ENCODE measurements at regions not wholly inside any gene's neighbourhood (a gene's known extent, or its start where the extent isn't known, plus 50 kb on each side); places are given as distances from the start of the nearest gene placed in this dataset.
"Not testable (repeated sequence)": the region's sequence is repeated elsewhere in the genome, so short reads cannot be mapped to it uniquely, and the experiment has no call there.

DNA sequence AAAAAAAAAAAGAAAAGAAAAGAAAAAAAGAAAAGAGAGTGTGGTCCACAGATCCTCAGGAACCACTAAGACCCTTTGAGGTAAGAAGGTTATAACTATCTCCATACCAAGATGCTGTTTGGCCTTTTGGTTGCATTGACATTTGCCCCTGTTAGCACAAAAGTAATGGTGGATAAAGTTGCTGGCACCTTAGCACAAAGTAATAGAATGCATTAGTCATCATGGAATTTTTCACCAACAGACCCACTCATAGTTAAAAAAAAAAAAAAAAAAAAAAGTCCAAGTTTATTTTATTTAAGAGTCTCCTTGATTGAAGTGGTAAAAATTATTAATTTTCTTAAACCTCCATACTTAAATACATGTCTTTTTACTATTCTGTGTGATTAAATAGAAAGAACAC, 78.4 kb upstream of the RBPJ start:
- Histone ChIP-seq H3K4me1 (ENCODE audit: control insufficient read depth in 2 of 2, insufficient read depth in 1 of 2, low read depth in 1 of 2, low read length in 2 of 2) (peaks cover 11 to 12% of the 10 kb centered on the region in 2 donors), H2BK120ac (ENCODE audit: low read depth, low read length) (no peak overlapping the region), H3K79me1 (ENCODE audit: low read depth, low read length) (no peaks in the 10 kb centered on the region), H3K14ac (ENCODE audit: low read length) (no peak overlapping the region), H2BK12ac (ENCODE audit: low read length) (no peak overlapping the region), H4K8ac (ENCODE audit: low read depth, low read length) (no peak overlapping the region), H3K36me3 (replicated peaks in 1 of 2; ENCODE audit: control insufficient read depth in 2 of 2, insufficient read depth in 2 of 2, low read length in 2 of 2) (no peaks in the 10 kb centered on the region), H2AK5ac (ENCODE audit: low read depth, low read length) (no peak overlapping the region), H3K27me3 (ENCODE audit: control insufficient read depth in 3 of 3, insufficient read depth in 3 of 3, low read depth in 1 of 3, low read length in 3 of 3) (peaks cover 0 to 6% (median 0%) of the 10 kb centered on the region in 3 experiments), H2BK15ac (ENCODE audit: low read length) (no peak overlapping the region), H3K9ac (ENCODE audit: low read depth, low read length, poor library complexity) (no peak overlapping the region), H3K4ac (ENCODE audit: low read length) (no peak overlapping the region), H2BK5ac (ENCODE audit: low read length) (no peak overlapping the region), H2AFZ (ENCODE audit: low read length) (no peak overlapping the region), H3K18ac (ENCODE audit: low read length) (no peak overlapping the region), H3K4me2 (ENCODE audit: insufficient read depth, low read length, poor library complexity, severe bottlenecking) (no peak overlapping the region), H3K27ac (replicated peaks; ENCODE audit: low read length) (no peak overlapping the region), H3K9me3 (replicated peaks in 1 of 2; ENCODE audit: control insufficient read depth in 2 of 2, insufficient read depth in 1 of 2, low read depth in 1 of 2, low read length in 2 of 2) (no peaks in the 10 kb centered on the region), H3K23ac (ENCODE audit: low read depth, low read length, poor library complexity) (no peak overlapping the region), H4K91ac (ENCODE audit: low read depth, low read length, poor library complexity) (no peak overlapping the region), H3K4me3 (ENCODE audit: low read length in 2 of 2) (no peak overlapping the region)
- DNase-seq (ENCODE audit: low spot score): no peak

DNA sequence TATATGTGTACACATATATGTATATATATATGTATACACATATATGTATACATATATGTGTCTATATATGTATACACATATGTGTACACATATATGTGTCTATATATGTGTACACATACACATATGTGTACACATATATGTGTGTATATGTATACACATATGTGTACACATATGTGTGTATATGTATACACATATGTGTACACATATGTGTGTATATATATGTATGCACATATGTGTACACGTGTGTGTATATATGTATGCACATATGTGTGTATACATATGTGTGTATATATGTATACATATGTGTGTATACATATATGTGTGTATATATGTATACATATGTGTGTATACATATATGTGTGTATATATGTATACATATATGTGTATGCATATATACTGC, 76.7 kb upstream of the RBPJ start:
- H3K18ac ChIP-seq (ENCODE audit: low read length); H2AK5ac ChIP-seq (ENCODE audit: low read depth, low read length); H2AFZ ChIP-seq (ENCODE audit: low read length); H3K79me1 ChIP-seq (ENCODE audit: low read depth, low read length); H3K23ac ChIP-seq (ENCODE audit: low read depth, low read length, poor library complexity); H2BK12ac ChIP-seq (ENCODE audit: low read length); H3K4ac ChIP-seq (ENCODE audit: low read length); H3K9me3 ChIP-seq (replicated peaks in 1 of 2; ENCODE audit: control insufficient read depth in 2 of 2, insufficient read depth in 1 of 2, low read depth in 1 of 2, low read length in 2 of 2); H3K9ac ChIP-seq (ENCODE audit: low read depth, low read length, poor library complexity); H3K36me3 ChIP-seq (replicated peaks in 1 of 2; ENCODE audit: control insufficient read depth in 2 of 2, insufficient read depth in 2 of 2, low read length in 2 of 2); H2BK120ac ChIP-seq (ENCODE audit: low read depth, low read length); H3K4me1 ChIP-seq (ENCODE audit: control insufficient read depth in 2 of 2, insufficient read depth in 1 of 2, low read depth in 1 of 2, low read length in 2 of 2); DNase-seq (ENCODE audit: low spot score); H2BK15ac ChIP-seq (ENCODE audit: low read length); H2BK5ac ChIP-seq (ENCODE audit: low read length); H3K4me3 ChIP-seq (ENCODE audit: low read length in 2 of 2); H3K27me3 ChIP-seq (ENCODE audit: control insufficient read depth in 3 of 3, insufficient read depth in 3 of 3, low read depth in 1 of 3, low read length in 3 of 3); H3K4me2 ChIP-seq (ENCODE audit: insufficient read depth, low read length, poor library complexity, severe bottlenecking); H3K14ac ChIP-seq (ENCODE audit: low read length); H4K91ac ChIP-seq (ENCODE audit: low read depth, low read length, poor library complexity); H4K8ac ChIP-seq (ENCODE audit: low read depth, low read length); H3K27ac ChIP-seq (replicated peaks; ENCODE audit: low read length): not testable (repeated sequence)
- WGBS, 2 donors (ENCODE audit: extremely low coverage in 2 of 2, insufficient read length in 2 of 2, insufficient replicate concordance in 1 of 2): no CpG with 5 or more reads among the region's 1 CpG

DNA sequence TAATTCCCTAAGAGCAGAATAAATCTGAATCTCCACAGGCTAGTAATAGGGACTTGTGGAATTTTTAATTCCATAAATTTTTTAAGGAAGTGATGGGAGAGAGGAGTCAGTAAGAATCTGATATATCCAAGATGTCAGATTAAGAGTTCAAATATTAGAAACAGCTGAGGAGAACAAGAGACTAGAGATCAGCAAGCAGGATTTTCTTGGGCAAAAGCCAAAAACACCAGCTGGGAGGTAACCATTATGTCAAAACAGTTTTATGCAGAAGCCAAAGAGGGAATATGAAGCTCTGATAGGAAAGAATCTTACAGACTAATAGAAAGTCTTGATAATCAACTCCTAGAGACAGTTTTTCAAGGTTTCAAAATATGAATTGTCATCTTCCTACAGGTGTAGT, 72.2 kb upstream of the RBPJ start:
- H3K4ac ChIP-seq (ENCODE audit: low read length): no peak overlapping the region
- H3K27me3 ChIP-seq (ENCODE audit: control insufficient read depth in 3 of 3, insufficient read depth in 3 of 3, low read depth in 1 of 3, low read length in 3 of 3): no peaks in the 10 kb centered on the region
- no peak overlapping the region for H2BK5ac ChIP-seq (ENCODE audit: low read length)
- H3K79me1 ChIP-seq (ENCODE audit: low read depth, low read length): no peaks in the 10 kb centered on the region
- no peak overlapping the region for H2AK5ac ChIP-seq (ENCODE audit: low read depth, low read length)
- H3K23ac ChIP-seq (ENCODE audit: low read depth, low read length, poor library complexity): no peak overlapping the region
- H3K27ac ChIP-seq (replicated peaks; ENCODE audit: low read length): no peak overlapping the region
- no peak overlapping the region for H2AFZ ChIP-seq (ENCODE audit: low read length)
- no peak overlapping the region for H3K4me2 ChIP-seq (ENCODE audit: insufficient read depth, low read length, poor library complexity, severe bottlenecking)
- no peak overlapping the region for H3K4me3 ChIP-seq (ENCODE audit: low read length in 2 of 2)
- H3K9me3 ChIP-seq (replicated peaks in 1 of 2; ENCODE audit: control insufficient read depth in 2 of 2, insufficient read depth in 1 of 2, low read depth in 1 of 2, low read length in 2 of 2): no peaks in the 10 kb centered on the region
- H4K91ac ChIP-seq (ENCODE audit: low read depth, low read length, poor library complexity): no peak overlapping the region
- H2BK120ac ChIP-seq (ENCODE audit: low read depth, low read length): no peak overlapping the region
- H2BK12ac ChIP-seq (ENCODE audit: low read length): no peak overlapping the region
- H2BK15ac ChIP-seq (ENCODE audit: low read length): no peak overlapping the region
- H3K14ac ChIP-seq (ENCODE audit: low read length): no peak overlapping the region
- H3K9ac ChIP-seq (ENCODE audit: low read depth, low read length, poor library complexity): no peak overlapping the region
- H4K8ac ChIP-seq (ENCODE audit: low read depth, low read length): no peak overlapping the region
- peaks cover 0 to 3% of the 10 kb centered on the region in 2 donors for H3K4me1 ChIP-seq (ENCODE audit: control insufficient read depth in 2 of 2, insufficient read depth in 1 of 2, low read depth in 1 of 2, low read length in 2 of 2)
- H3K18ac ChIP-seq (ENCODE audit: low read length): no peak overlapping the region
- DNase-seq (ENCODE audit: low spot score): no peak
- no peaks in the 10 kb centered on the region for H3K36me3 ChIP-seq (replicated peaks in 1 of 2; ENCODE audit: control insufficient read depth in 2 of 2, insufficient read depth in 2 of 2, low read length in 2 of 2)

DNA sequence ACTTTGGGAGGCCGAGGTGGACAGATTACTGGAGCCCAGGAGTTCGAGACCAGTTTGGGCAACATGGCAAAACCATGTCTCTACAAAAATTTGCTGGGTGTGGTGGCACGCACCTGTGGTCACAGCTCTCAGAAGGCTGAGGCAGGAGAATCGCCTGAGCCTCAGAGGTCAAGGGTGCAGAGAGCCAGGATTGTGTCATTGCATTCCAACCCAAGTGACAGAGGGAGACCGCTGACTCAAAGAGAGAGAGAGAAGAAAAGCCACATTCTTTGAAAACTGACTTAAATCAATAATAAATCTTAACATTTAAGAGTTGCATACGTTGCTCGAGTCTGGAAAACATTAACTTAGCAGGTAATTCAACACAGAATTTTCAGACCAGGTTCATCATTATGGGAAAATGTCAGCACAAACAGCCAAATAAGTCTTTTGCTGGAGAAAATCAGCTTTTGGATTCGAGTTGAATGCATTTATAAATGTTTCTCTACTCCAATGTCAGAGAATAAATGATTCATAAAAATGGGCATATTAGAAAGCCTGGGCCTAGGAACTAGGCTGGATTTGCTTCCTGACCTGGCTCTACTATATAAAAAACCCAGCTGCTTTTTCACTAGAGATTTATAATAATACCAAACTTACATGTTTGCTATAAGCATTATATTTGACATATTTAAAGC, 68.3 kb upstream of the RBPJ start:
- no peak overlapping the region for H3K14ac ChIP-seq (ENCODE audit: low read length)
- H3K4me1 ChIP-seq (ENCODE audit: control insufficient read depth in 2 of 2, insufficient read depth in 1 of 2, low read depth in 1 of 2, low read length in 2 of 2): peaks cover 0 to 3% of the 10 kb centered on the region in 2 donors
- no peak overlapping the region for H3K27ac ChIP-seq (replicated peaks; ENCODE audit: low read length)
- no peak overlapping the region for H2AFZ ChIP-seq (ENCODE audit: low read length)
- no peak overlapping the region for H2BK120ac ChIP-seq (ENCODE audit: low read depth, low read length)
- H3K79me1 ChIP-seq (ENCODE audit: low read depth, low read length): no peaks in the 10 kb centered on the region
- no peak overlapping the region for H3K23ac ChIP-seq (ENCODE audit: low read depth, low read length, poor library complexity)
- H2BK12ac ChIP-seq (ENCODE audit: low read length): no peak overlapping the region
- H4K8ac ChIP-seq (ENCODE audit: low read depth, low read length): no peak overlapping the region
- H2BK5ac ChIP-seq (ENCODE audit: low read length): no peak overlapping the region
- no peak overlapping the region for H3K9ac ChIP-seq (ENCODE audit: low read depth, low read length, poor library complexity)
- no peaks in the 10 kb centered on the region for H3K9me3 ChIP-seq (replicated peaks in 1 of 2; ENCODE audit: control insufficient read depth in 2 of 2, insufficient read depth in 1 of 2, low read depth in 1 of 2, low read length in 2 of 2)
- H4K91ac ChIP-seq (ENCODE audit: low read depth, low read length, poor library complexity): no peak overlapping the region
- H3K4me3 ChIP-seq (ENCODE audit: low read length in 2 of 2): no peak overlapping the region
- no peaks in the 10 kb centered on the region for H3K36me3 ChIP-seq (replicated peaks in 1 of 2; ENCODE audit: control insufficient read depth in 2 of 2, insufficient read depth in 2 of 2, low read length in 2 of 2)
- no CpG with 5 or more reads among the region's 8 CpGs for WGBS, 2 donors (ENCODE audit: extremely low coverage in 2 of 2, insufficient read length in 2 of 2, insufficient replicate concordance in 1 of 2)
- no peak overlapping the region for H2BK15ac ChIP-seq (ENCODE audit: low read length)
- H3K4me2 ChIP-seq (ENCODE audit: insufficient read depth, low read length, poor library complexity, severe bottlenecking): no peak overlapping the region
- H3K18ac ChIP-seq (ENCODE audit: low read length): no peak overlapping the region
- no peak overlapping the region for H3K4ac ChIP-seq (ENCODE audit: low read length)
- H2AK5ac ChIP-seq (ENCODE audit: low read depth, low read length): no peak overlapping the region
- DNase-seq (ENCODE audit: low spot score): no peak
- no peaks in the 10 kb centered on the region for H3K27me3 ChIP-seq (ENCODE audit: control insufficient read depth in 3 of 3, insufficient read depth in 3 of 3, low read depth in 1 of 3, low read length in 3 of 3)

All from neuronal stem cell (in vitro differentiated cells).